ENCODE measurements at regions not wholly inside any gene's neighbourhood (a gene's known extent, or its start where the extent isn't known, plus 50 kb on each side); places are given as distances from the start of the nearest gene placed in this dataset.

- CTCF ChIA-PET: no interaction called here
- Histone ChIP-seq H3K27ac (ENCODE audit: extremely low read depth, low read depth, low read length) (no peak overlapping the region), H3K9me3 (ENCODE audit: control insufficient read depth, insufficient read depth, low read depth, low read length) (no peaks in the 10 kb centered on the region), H3K4me3 (ENCODE audit: low read depth, low read length) (no peak overlapping the region), H3K36me3 (ENCODE audit: control insufficient read depth in 2 of 2, insufficient read depth in 1 of 2, low read length in 2 of 2) (no peaks in the 10 kb centered on the region), H3K4me1 (ENCODE audit: control insufficient read depth, insufficient read depth, low read length) (no peaks in the 10 kb centered on the region)
- no peak for TF ChIP-seq GLIS2 (tag by site-specific recombination; IDR thresholded peaks at IDR 0.05)
- TF ChIP-seq, protein P1, sequence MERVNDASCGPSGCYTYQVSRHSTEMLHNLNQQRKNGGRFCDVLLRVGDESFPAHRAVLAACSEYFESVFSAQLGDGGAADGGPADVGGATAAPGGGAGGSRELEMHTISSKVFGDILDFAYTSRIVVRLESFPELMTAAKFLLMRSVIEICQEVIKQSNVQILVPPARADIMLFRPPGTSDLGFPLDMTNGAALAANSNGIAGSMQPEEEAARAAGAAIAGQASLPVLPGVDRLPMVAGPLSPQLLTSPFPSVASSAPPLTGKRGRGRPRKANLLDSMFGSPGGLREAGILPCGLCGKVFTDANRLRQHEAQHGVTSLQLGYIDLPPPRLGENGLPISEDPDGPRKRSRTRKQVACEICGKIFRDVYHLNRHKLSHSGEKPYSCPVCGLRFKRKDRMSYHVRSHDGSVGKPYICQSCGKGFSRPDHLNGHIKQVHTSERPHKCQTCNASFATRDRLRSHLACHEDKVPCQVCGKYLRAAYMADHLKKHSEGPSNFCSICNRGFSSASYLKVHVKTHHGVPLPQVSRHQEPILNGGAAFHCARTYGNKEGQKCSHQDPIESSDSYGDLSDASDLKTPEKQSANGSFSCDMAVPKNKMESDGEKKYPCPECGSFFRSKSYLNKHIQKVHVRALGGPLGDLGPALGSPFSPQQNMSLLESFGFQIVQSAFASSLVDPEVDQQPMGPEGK (tag by site-specific recombination; IDR thresholded peaks at IDR 0.05): no peak
- no peak for TF ChIP-seq ZNF449 (tag by site-specific recombination; IDR thresholded peaks at IDR 0.05)
- no peak for TF ChIP-seq ZNF214 (tag by site-specific recombination; IDR thresholded peaks at IDR 0.05; ENCODE audit: borderline replicate concordance)
- no peak for TF ChIP-seq MEIS1 (CRISPR knock-in tag; IDR thresholded peaks at IDR 0.05; ENCODE audit: borderline replicate concordance)
- TF ChIP-seq ZNF530 (tag by site-specific recombination; IDR thresholded peaks at IDR 0.05; ENCODE audit: low read depth): no peak
- TF ChIP-seq, protein P2, sequence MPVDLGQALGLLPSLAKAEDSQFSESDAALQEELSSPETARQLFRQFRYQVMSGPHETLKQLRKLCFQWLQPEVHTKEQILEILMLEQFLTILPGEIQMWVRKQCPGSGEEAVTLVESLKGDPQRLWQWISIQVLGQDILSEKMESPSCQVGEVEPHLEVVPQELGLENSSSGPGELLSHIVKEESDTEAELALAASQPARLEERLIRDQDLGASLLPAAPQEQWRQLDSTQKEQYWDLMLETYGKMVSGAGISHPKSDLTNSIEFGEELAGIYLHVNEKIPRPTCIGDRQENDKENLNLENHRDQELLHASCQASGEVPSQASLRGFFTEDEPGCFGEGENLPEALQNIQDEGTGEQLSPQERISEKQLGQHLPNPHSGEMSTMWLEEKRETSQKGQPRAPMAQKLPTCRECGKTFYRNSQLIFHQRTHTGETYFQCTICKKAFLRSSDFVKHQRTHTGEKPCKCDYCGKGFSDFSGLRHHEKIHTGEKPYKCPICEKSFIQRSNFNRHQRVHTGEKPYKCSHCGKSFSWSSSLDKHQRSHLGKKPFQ (tag by site-specific recombination; IDR thresholded peaks at IDR 0.05): no peak
- no peak for TF ChIP-seq ZNF623 (tag by site-specific recombination; IDR thresholded peaks at IDR 0.05)
- no peak for TF ChIP-seq ZNF776 (tag by site-specific recombination; IDR thresholded peaks at IDR 0.05; ENCODE audit: borderline replicate concordance)
- TF ChIP-seq, protein P3, sequence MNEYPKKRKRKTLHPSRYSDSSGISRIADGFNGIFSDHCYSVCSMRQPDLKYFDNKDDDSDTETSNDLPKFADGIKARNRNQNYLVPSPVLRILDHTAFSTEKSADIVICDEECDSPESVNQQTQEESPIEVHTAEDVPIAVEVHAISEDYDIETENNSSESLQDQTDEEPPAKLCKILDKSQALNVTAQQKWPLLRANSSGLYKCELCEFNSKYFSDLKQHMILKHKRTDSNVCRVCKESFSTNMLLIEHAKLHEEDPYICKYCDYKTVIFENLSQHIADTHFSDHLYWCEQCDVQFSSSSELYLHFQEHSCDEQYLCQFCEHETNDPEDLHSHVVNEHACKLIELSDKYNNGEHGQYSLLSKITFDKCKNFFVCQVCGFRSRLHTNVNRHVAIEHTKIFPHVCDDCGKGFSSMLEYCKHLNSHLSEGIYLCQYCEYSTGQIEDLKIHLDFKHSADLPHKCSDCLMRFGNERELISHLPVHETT (tag by site-specific recombination; IDR thresholded peaks at IDR 0.05): no peak
- TF ChIP-seq GLIS1 (tag by site-specific recombination; IDR thresholded peaks at IDR 0.05): no peak
- TF ChIP-seq IKZF3 (tag by site-specific recombination; IDR thresholded peaks at IDR 0.05): no peak
- TF ChIP-seq RBAK (tag by site-specific recombination; IDR thresholded peaks at IDR 0.05): no peak
- TF ChIP-seq KLF8 (tag by site-specific recombination; IDR thresholded peaks at IDR 0.05): no peak
- no peak for TF ChIP-seq ELK4 (IDR thresholded peaks at IDR 0.05; ENCODE audit: borderline replicate concordance, low read depth, low read length)
- TF ChIP-seq ZBTB8A (tag by site-specific recombination; IDR thresholded peaks at IDR 0.05): no peak
- no peak for TF ChIP-seq ZNF600 (tag by site-specific recombination; IDR thresholded peaks at IDR 0.05)
- TF ChIP-seq ZNF157 (tag by site-specific recombination; IDR thresholded peaks at IDR 0.05): no peak
- TF ChIP-seq ZNF654 (tag by site-specific recombination; IDR thresholded peaks at IDR 0.05; ENCODE audit: low read depth): no peak
- TF ChIP-seq, protein P4, sequence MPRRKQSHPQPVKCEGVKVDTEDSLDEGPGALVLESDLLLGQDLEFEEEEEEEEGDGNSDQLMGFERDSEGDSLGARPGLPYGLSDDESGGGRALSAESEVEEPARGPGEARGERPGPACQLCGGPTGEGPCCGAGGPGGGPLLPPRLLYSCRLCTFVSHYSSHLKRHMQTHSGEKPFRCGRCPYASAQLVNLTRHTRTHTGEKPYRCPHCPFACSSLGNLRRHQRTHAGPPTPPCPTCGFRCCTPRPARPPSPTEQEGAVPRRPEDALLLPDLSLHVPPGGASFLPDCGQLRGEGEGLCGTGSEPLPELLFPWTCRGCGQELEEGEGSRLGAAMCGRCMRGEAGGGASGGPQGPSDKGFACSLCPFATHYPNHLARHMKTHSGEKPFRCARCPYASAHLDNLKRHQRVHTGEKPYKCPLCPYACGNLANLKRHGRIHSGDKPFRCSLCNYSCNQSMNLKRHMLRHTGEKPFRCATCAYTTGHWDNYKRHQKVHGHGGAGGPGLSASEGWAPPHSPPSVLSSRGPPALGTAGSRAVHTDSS (tag by site-specific recombination; IDR thresholded peaks at IDR 0.05): no peak
- POLR2A ChIA-PET: no interaction called here
These were observed 248.3 kb downstream of the CGGBP1 start for GRCh38 chr3:87810452-87811016.

All from HEK293 (cell line).